Neural progenitor cell (in vitro differentiated cells): ENCODE measurements at regions not wholly inside any gene's neighbourhood (a gene's known extent, or its start where the extent isn't known, plus 50 kb on each side); places are given as distances from the start of the nearest gene placed in this dataset.
"Not testable (repeated sequence)": the region's sequence is repeated elsewhere in the genome, so short reads cannot be mapped to it uniquely, and the experiment has no call there.

ENCODE experiments used
- DNase-seq: peaks from one replicate; pipeline ENCODE4 v3.0.0-alpha.2; 2016; ENCODE audit warnings: low spot score
- H2AFZ ChIP-seq: fragments of 200-600 bp; sonication (generic); replicated peaks from 2 replicates; pipeline ENCODE4 v1.6.1; 2016; ENCODE audit warnings: antibody characterized with exemption
- H3F3A ChIP-seq: fragments of 200-600 bp; sonication (generic); 2 replicates; pipeline ENCODE4 v1.6.1; 2016; ENCODE audit warnings: antibody characterized with exemption, low read depth
- H3K27ac ChIP-seq: fragments of 200-600 bp; sonication (generic); 2 replicates; pipeline ENCODE4 v1.5.1; 2016; ENCODE audit warnings: mild to moderate bottlenecking
- H3K27me3 ChIP-seq: fragments of 200-600 bp; sonication (generic); 2 replicates; pipeline ENCODE4 v1.6.1; 2016; ENCODE audit warnings: mild to moderate bottlenecking, moderate library complexity
- H3K36me3 ChIP-seq: fragments of 200-600 bp; sonication (generic); 2 replicates; pipeline ENCODE4 v1.5.1; 2016
- H3K4me1 ChIP-seq: fragments of 200-600 bp; sonication (generic); 2 replicates; pipeline ENCODE4 v1.6.1; 2016; ENCODE audit warnings: mixed run types
- H3K4me2 ChIP-seq: fragments of 200-600 bp; sonication (generic); 2 replicates; pipeline ENCODE4 v1.6.1; 2016
- H3K4me3 ChIP-seq: fragments of 200-600 bp; sonication (generic); 2 replicates; pipeline ENCODE4 v1.5.1; 2016
- H3K79me2 ChIP-seq: fragments of 200-600 bp; sonication (generic); 2 replicates; pipeline ENCODE4 v1.6.1; 2016; ENCODE audit warnings: low read depth
- H3K9ac ChIP-seq: fragments of 200-600 bp; sonication (generic); 2 replicates; pipeline ENCODE4 v1.6.1; 2016
- H3K9me3 ChIP-seq: fragments of 200-600 bp; sonication (generic); 2 replicates; pipeline ENCODE4 v1.5.1; 2016; ENCODE audit warnings: low read depth
- H4K20me1 ChIP-seq: fragments of 200-600 bp; sonication (generic); 2 replicates; pipeline ENCODE4 v1.6.1; 2016; ENCODE audit warnings: low read depth
- H3K27ac Mint-ChIP-seq: 3 replicates; pipeline ENCODE4 v1.8.0; 2021; ENCODE audit warnings: mixed read lengths
- H3K27me3 Mint-ChIP-seq: 2 replicates; pipeline ENCODE4 v1.8.0; 2022; ENCODE audit warnings: low read depth, mild to moderate bottlenecking, inconsistent platforms, moderate library complexity, mixed read lengths; ENCODE audit not compliant: insufficient read depth
- H3K36me3 Mint-ChIP-seq: 3 replicates; pipeline ENCODE4 v1.8.0; 2021; ENCODE audit warnings: mixed read lengths
- H3K4me1 Mint-ChIP-seq: 3 replicates; pipeline ENCODE4 v1.8.0; 2021; ENCODE audit warnings: mixed read lengths
- H3K4me3 Mint-ChIP-seq: 3 replicates; pipeline ENCODE4 v1.8.0; 2021; ENCODE audit warnings: mild to moderate bottlenecking, moderate library complexity, mixed read lengths
- H3K9me3 Mint-ChIP-seq: 3 replicates; pipeline ENCODE4 v1.8.0; 2020; ENCODE audit warnings: mixed read lengths
- CTCF ChIP-seq: fragments of 200-600 bp; sonication (generic); IDR thresholded peaks from 2 replicates; pipeline ENCODE4 v1.5.1; 2017; ENCODE audit warnings: antibody characterized with exemption, mild to moderate bottlenecking

GRCh38 chr4:3955321-3956164, 189.4 kb downstream of the ADRA2C start:
- H4K20me1 ChIP-seq, H3K36me3 Mint-ChIP-seq, H3K9me3 Mint-ChIP-seq, H3K9me3 ChIP-seq, H3K27ac ChIP-seq, H3K9ac ChIP-seq, H3K36me3 ChIP-seq, H3K27me3 Mint-ChIP-seq, H3K79me2 ChIP-seq, H3K4me1 ChIP-seq, H3K27me3 ChIP-seq, H3F3A ChIP-seq, H3K4me1 Mint-ChIP-seq: not testable (repeated sequence)
- peak; percentile 0 for TF ChIP-seq CTCF
- peak overlapping the region; percentile 79 for H3K4me2 ChIP-seq
- H2AFZ ChIP-seq = peak overlapping the region; percentile 60
- Mint-ChIP-seq H3K4me3 (peak overlapping the region; percentile 89), H3K27ac (peak overlapping the region; percentile 59)
- peak overlapping the region; percentile 61 for H3K4me3 ChIP-seq
- DNase-seq = peak; percentile 99

GRCh38 chr4:3956165-3956867, 190.1 kb downstream of the ADRA2C start:
- H3K9me3 Mint-ChIP-seq, H3K9ac ChIP-seq, H3K27ac ChIP-seq, H4K20me1 ChIP-seq, H2AFZ ChIP-seq, H3K27me3 Mint-ChIP-seq, H3K36me3 ChIP-seq, H3K9me3 ChIP-seq, H3F3A ChIP-seq, H3K27ac Mint-ChIP-seq, DNase-seq, H3K27me3 ChIP-seq, H3K4me1 Mint-ChIP-seq, H3K79me2 ChIP-seq, H3K4me1 ChIP-seq, H3K36me3 Mint-ChIP-seq: not testable (repeated sequence)
- Histone ChIP-seq H3K4me2 (peak overlapping the region; percentile 66), H3K4me3 (peak overlapping the region; percentile 61)
- H3K4me3 Mint-ChIP-seq = peak overlapping the region; percentile 89

GRCh38 chr4:3961091-3961672, 195.0 kb downstream of the ADRA2C start:
- not testable (repeated sequence) for H3K4me1 Mint-ChIP-seq, H3K4me3 Mint-ChIP-seq, H3K27ac ChIP-seq, H3K4me1 ChIP-seq, H3K9ac ChIP-seq, H3K27ac Mint-ChIP-seq, H3K79me2 ChIP-seq, H3K36me3 ChIP-seq, H4K20me1 ChIP-seq, H3K9me3 ChIP-seq, H3F3A ChIP-seq, H3K4me2 ChIP-seq, H3K36me3 Mint-ChIP-seq, DNase-seq, H3K27me3 ChIP-seq, H2AFZ ChIP-seq, H3K4me3 ChIP-seq, H3K27me3 Mint-ChIP-seq, H3K9me3 Mint-ChIP-seq

- not testable (repeated sequence) for H3K4me3 Mint-ChIP-seq
These were observed 198.5 kb downstream of the ADRA2C start for GRCh38 chr4:3964572-3965278.

GRCh38 chr4:3967204-3967603, 201.0 kb downstream of the ADRA2C start:
- not testable (repeated sequence) for H4K20me1 ChIP-seq, H3K4me1 Mint-ChIP-seq, H2AFZ ChIP-seq, H3K9me3 Mint-ChIP-seq, H3K9me3 ChIP-seq, H3K4me3 ChIP-seq, H3K27me3 ChIP-seq, H3K27me3 Mint-ChIP-seq, DNase-seq, H3K4me1 ChIP-seq, H3K36me3 Mint-ChIP-seq, H3K79me2 ChIP-seq, H3K27ac Mint-ChIP-seq, H3K9ac ChIP-seq, H3K4me3 Mint-ChIP-seq, H3K27ac ChIP-seq, H3K36me3 ChIP-seq, H3K4me2 ChIP-seq, H3F3A ChIP-seq

More at GRCh38 chr4:3964572-3965278, 198.5 kb downstream of the ADRA2C start:
- not testable (repeated sequence) for H3K27ac ChIP-seq, H3K9ac ChIP-seq, H3K27ac Mint-ChIP-seq, H3K4me2 ChIP-seq, H3K4me1 ChIP-seq, H4K20me1 ChIP-seq, H3K4me1 Mint-ChIP-seq, H3K79me2 ChIP-seq, H3K27me3 ChIP-seq, H3K36me3 Mint-ChIP-seq, H2AFZ ChIP-seq, H3K27me3 Mint-ChIP-seq, H3K9me3 ChIP-seq, H3K36me3 ChIP-seq, H3K9me3 Mint-ChIP-seq, DNase-seq, H3K4me3 ChIP-seq, H3F3A ChIP-seq

- H3K4me2 ChIP-seq, H3K9ac ChIP-seq, H3K36me3 Mint-ChIP-seq, DNase-seq, H3K4me1 ChIP-seq, H3K4me3 Mint-ChIP-seq, H3K27me3 Mint-ChIP-seq, H4K20me1 ChIP-seq, H3K9me3 Mint-ChIP-seq, H3K9me3 ChIP-seq, H3F3A ChIP-seq, H3K27ac Mint-ChIP-seq, H3K27me3 ChIP-seq, H3K4me1 Mint-ChIP-seq, H3K4me3 ChIP-seq, H3K36me3 ChIP-seq, H3K27ac ChIP-seq, H3K79me2 ChIP-seq: not testable (repeated sequence)
- peak overlapping the region; percentile 63 for H2AFZ ChIP-seq
These were observed 206.4 kb downstream of the ADRA2C start for GRCh38 chr4:3972626-3973025.

- H3K4me2 ChIP-seq, H3K27me3 Mint-ChIP-seq, H3K36me3 Mint-ChIP-seq, H3K27ac Mint-ChIP-seq, H3K4me3 ChIP-seq, H3K4me1 Mint-ChIP-seq, H2AFZ ChIP-seq, H3F3A ChIP-seq, H3K9me3 Mint-ChIP-seq, H3K4me3 Mint-ChIP-seq, H3K79me2 ChIP-seq, H3K9me3 ChIP-seq, H3K36me3 ChIP-seq, H3K27me3 ChIP-seq, H4K20me1 ChIP-seq, H3K9ac ChIP-seq, H3K27ac ChIP-seq, DNase-seq, H3K4me1 ChIP-seq: not testable (repeated sequence)
These were observed 207.5 kb downstream of the ADRA2C start for GRCh38 chr4:3973581-3974200.
